ENCODE measurements at regions not wholly inside any gene's neighbourhood (a gene's known extent, or its start where the extent isn't known, plus 50 kb on each side); places are given as distances from the start of the nearest gene placed in this dataset.
"Not testable (repeated sequence)": the region's sequence is repeated elsewhere in the genome, so short reads cannot be mapped to it uniquely, and the experiment has no call there.

DNA sequence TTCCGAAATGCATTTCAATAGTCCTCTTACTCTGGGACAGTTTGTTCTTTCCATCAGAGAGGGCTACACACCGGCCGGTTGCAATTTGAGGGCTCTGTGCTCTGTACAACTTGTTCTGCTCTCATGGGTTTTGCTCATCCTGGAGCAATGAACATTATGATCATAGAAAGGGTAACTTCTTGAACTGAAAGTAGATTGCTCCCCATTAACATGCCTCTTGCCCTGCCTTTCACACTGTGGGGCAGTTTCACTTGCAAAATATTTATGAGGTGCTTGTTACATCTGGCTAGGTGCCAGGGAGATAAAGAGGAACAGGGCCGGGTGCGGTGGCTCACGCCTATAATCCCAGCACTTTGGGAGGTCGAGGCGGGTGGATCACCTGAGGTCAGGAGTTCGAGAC is 97.3 kb upstream of the MPP7 start:
- Histone ChIP-seq H3K4me3 (ENCODE audit: low read length) (no peak overlapping the region), H3K79me2 (ENCODE audit: control insufficient read depth, low read length) (no peaks in the 10 kb centered on the region), H4K20me1 (ENCODE audit: control insufficient read depth, insufficient read depth, low read depth, low read length) (no peaks in the 10 kb centered on the region), H3K27me3 (ENCODE audit: control insufficient read depth, low read length) (no peaks in the 10 kb centered on the region), H3K36me3 (ENCODE audit: control insufficient read depth, low read length) (no peaks in the 10 kb centered on the region), H3K4me2 (ENCODE audit: low read length) (no peak overlapping the region), H3F3A (ENCODE audit: control insufficient read depth, insufficient read depth) (no peaks in the 10 kb centered on the region), H3K4me1 (ENCODE audit: control insufficient read depth, low read length) (no peaks in the 10 kb centered on the region), H3K9me2 (replicated peaks; ENCODE audit: control insufficient read depth, low read length) (no peaks in the 10 kb centered on the region), H3K9me3 (ENCODE audit: control insufficient read depth, insufficient read depth, low read length) (no peaks in the 10 kb centered on the region), H3K27ac (ENCODE audit: low read depth, low read length) (no peak overlapping the region)
- TF ChIP-seq, protein P1, sequence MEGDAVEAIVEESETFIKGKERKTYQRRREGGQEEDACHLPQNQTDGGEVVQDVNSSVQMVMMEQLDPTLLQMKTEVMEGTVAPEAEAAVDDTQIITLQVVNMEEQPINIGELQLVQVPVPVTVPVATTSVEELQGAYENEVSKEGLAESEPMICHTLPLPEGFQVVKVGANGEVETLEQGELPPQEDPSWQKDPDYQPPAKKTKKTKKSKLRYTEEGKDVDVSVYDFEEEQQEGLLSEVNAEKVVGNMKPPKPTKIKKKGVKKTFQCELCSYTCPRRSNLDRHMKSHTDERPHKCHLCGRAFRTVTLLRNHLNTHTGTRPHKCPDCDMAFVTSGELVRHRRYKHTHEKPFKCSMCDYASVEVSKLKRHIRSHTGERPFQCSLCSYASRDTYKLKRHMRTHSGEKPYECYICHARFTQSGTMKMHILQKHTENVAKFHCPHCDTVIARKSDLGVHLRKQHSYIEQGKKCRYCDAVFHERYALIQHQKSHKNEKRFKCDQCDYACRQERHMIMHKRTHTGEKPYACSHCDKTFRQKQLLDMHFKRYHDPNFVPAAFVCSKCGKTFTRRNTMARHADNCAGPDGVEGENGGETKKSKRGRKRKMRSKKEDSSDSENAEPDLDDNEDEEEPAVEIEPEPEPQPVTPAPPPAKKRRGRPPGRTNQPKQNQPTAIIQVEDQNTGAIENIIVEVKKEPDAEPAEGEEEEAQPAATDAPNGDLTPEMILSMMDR (IDR thresholded peaks at IDR 0.05; ENCODE audit: low read depth, low read length, poor library complexity, severe bottlenecking): no peak
- TF ChIP-seq EZH2phosphoT487 (IDR thresholded peaks at IDR 0.05; ENCODE audit: borderline replicate concordance, low read length): no peak

DNA sequence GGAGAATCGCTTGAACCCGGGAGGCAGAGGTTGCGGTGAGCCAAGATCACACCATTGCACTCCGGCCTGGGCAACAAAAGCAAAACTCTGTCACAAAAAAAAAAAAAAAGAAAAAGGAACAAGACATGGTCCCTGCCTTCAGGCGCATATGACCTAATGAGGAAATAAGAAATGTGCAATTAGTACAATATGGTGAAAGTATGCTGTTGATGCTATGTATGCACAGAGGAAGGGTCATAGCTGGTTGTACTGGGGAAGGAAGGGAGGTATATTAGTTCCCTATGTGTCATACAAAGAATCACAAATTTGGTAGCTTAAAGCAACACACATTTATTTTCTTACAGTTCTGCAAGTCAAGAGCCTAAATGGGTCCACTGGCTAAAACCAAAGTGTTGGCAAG is 97.8 kb upstream of the MPP7 start:
- TF ChIP-seq EZH2phosphoT487 (IDR thresholded peaks at IDR 0.05; ENCODE audit: borderline replicate concordance, low read length): no peak
- TF ChIP-seq, protein P1 (IDR thresholded peaks at IDR 0.05; ENCODE audit: low read depth, low read length, poor library complexity, severe bottlenecking): no peak

DNA sequence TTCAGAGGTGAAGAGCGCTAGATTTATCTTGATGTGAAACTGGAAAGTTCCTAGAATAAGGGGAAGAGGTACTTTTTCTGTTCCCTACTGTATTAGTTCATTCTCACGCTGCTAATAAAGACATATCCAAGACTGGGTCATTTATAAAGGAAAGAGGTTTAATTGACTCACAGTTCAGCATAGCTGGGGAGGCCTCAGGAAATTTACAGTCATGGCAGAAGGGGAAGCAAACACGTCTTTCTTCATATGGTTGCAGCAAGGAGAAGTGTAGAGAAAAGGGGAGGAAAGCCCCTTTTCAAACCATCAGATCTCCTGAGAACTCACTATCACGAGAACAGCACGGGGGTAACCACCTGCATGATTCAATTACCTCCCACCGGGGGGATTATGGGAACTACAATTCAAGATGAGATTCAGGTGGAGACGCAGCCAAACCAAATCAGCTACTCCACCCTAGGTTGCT is 99.8 kb upstream of the MPP7 start:
- H3K9me2 ChIP-seq (replicated peaks; ENCODE audit: control insufficient read depth, low read length); H3F3A ChIP-seq (ENCODE audit: control insufficient read depth, insufficient read depth); H3K4me2 ChIP-seq (ENCODE audit: low read length); H3K27ac ChIP-seq (ENCODE audit: low read depth, low read length); H3K79me2 ChIP-seq (ENCODE audit: control insufficient read depth, low read length); H4K20me1 ChIP-seq (ENCODE audit: control insufficient read depth, insufficient read depth, low read depth, low read length); H3K4me1 ChIP-seq (ENCODE audit: control insufficient read depth, low read length); H3K36me3 ChIP-seq (ENCODE audit: control insufficient read depth, low read length); H3K27me3 ChIP-seq (ENCODE audit: control insufficient read depth, low read length); H3K9me3 ChIP-seq (ENCODE audit: control insufficient read depth, insufficient read depth, low read length); H3K4me3 ChIP-seq (ENCODE audit: low read length): not testable (repeated sequence)

More for the DNA sequence above, 97.8 kb upstream of the MPP7 start:
- no peaks in the 10 kb centered on the region for H3K36me3 ChIP-seq (ENCODE audit: control insufficient read depth, low read length)
- H4K20me1 ChIP-seq (ENCODE audit: control insufficient read depth, insufficient read depth, low read depth, low read length): no peaks in the 10 kb centered on the region
- H3K79me2 ChIP-seq (ENCODE audit: control insufficient read depth, low read length): no peaks in the 10 kb centered on the region
- H3K9me3 ChIP-seq (ENCODE audit: control insufficient read depth, insufficient read depth, low read length): no peaks in the 10 kb centered on the region
- H3K4me3 ChIP-seq (ENCODE audit: low read length): no peak overlapping the region
- no peaks in the 10 kb centered on the region for H3K9me2 ChIP-seq (replicated peaks; ENCODE audit: control insufficient read depth, low read length)
- H3K27me3 ChIP-seq (ENCODE audit: control insufficient read depth, low read length): no peaks in the 10 kb centered on the region
- no peak overlapping the region for H3K27ac ChIP-seq (ENCODE audit: low read depth, low read length)
- H3K4me2 ChIP-seq (ENCODE audit: low read length): no peak overlapping the region
- H3K4me1 ChIP-seq (ENCODE audit: control insufficient read depth, low read length): no peaks in the 10 kb centered on the region
- H3F3A ChIP-seq (ENCODE audit: control insufficient read depth, insufficient read depth): no peaks in the 10 kb centered on the region

DNA sequence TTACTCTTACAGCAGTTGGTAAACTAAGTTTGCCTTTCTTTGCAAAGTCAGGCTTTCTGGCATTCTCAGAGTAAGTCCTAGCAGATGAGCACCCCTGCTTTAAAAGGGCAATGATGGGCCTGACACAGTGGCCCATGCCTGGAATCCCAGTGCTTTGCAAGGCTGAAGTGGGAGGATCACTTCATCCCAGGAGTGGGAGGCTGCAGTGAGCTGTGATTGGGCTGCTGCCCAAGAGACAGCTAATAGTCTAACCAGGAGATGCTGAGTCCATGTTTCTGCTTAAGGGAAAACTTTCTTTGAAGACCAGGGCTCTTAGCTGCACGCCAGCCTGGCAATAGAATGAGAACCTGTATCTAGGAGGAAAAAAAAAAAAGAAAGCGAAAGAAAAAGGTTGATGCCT is 100.2 kb upstream of the MPP7 start:
- H3K9me2 ChIP-seq (replicated peaks; ENCODE audit: control insufficient read depth, low read length): no peaks in the 10 kb centered on the region
- no peak overlapping the region for H3K4me3 ChIP-seq (ENCODE audit: low read length)
- no peak overlapping the region for H3K4me2 ChIP-seq (ENCODE audit: low read length)
- TF ChIP-seq, protein P1 (IDR thresholded peaks at IDR 0.05; ENCODE audit: low read depth, low read length, poor library complexity, severe bottlenecking): no peak
- TF ChIP-seq EZH2phosphoT487 (IDR thresholded peaks at IDR 0.05; ENCODE audit: borderline replicate concordance, low read length): no peak
- H3K79me2 ChIP-seq (ENCODE audit: control insufficient read depth, low read length): no peaks in the 10 kb centered on the region
- no peaks in the 10 kb centered on the region for H3K4me1 ChIP-seq (ENCODE audit: control insufficient read depth, low read length)
- no peaks in the 10 kb centered on the region for H3K27me3 ChIP-seq (ENCODE audit: control insufficient read depth, low read length)
- H4K20me1 ChIP-seq (ENCODE audit: control insufficient read depth, insufficient read depth, low read depth, low read length): no peaks in the 10 kb centered on the region
- H3K9me3 ChIP-seq (ENCODE audit: control insufficient read depth, insufficient read depth, low read length): no peaks in the 10 kb centered on the region
- H3K27ac ChIP-seq (ENCODE audit: low read depth, low read length): no peak overlapping the region
- H3F3A ChIP-seq (ENCODE audit: control insufficient read depth, insufficient read depth): no peaks in the 10 kb centered on the region
- H3K36me3 ChIP-seq (ENCODE audit: control insufficient read depth, low read length): no peaks in the 10 kb centered on the region
